ENCODE measurements at regions not wholly inside any gene's neighbourhood (a gene's known extent, or its start where the extent isn't known, plus 50 kb on each side); places are given as distances from the start of the nearest gene placed in this dataset.
"Not testable (repeated sequence)": the region's sequence is repeated elsewhere in the genome, so short reads cannot be mapped to it uniquely, and the experiment has no call there.

- H3K4me3 ChIP-seq (ENCODE audit: control insufficient read depth, low read depth, low read length), result no peak overlapping the region
Observed at GRCh38 chr3:177694951-177695350, 497.7 kb upstream of the TBL1XR1 start.

GRCh38 chr3:177700117-177700516 is 502.8 kb upstream of the TBL1XR1 start:
- no peak for TF ChIP-seq CTCF (IDR thresholded peaks at IDR 0.05; ENCODE audit: control insufficient read depth, insufficient read depth, low read depth, low read length, missing control alignments)
- no peak overlapping the region for H3K4me3 ChIP-seq (ENCODE audit: control insufficient read depth, low read depth, low read length)
- no peak for DNase-seq (ENCODE audit: low read depth)

More at GRCh38 chr3:177694951-177695350, 497.7 kb upstream of the TBL1XR1 start:
- no peak for TF ChIP-seq CTCF (IDR thresholded peaks at IDR 0.05; ENCODE audit: control insufficient read depth, insufficient read depth, low read depth, low read length, missing control alignments)
- DNase-seq (ENCODE audit: low read depth), result no peak

- H3K4me3 ChIP-seq (ENCODE audit: control insufficient read depth, low read depth, low read length), result no peak overlapping the region
- DNase-seq (ENCODE audit: low read depth), result no peak
- no peak for TF ChIP-seq CTCF (IDR thresholded peaks at IDR 0.05; ENCODE audit: control insufficient read depth, insufficient read depth, low read depth, low read length, missing control alignments)
Observed at GRCh38 chr3:177703788-177704187, 506.5 kb upstream of the TBL1XR1 start.

GRCh38 chr3:177705976-177706823 is 508.9 kb upstream of the TBL1XR1 start:
- DNase-seq (ENCODE audit: low read depth), result no peak
- no peak for TF ChIP-seq CTCF (IDR thresholded peaks at IDR 0.05; ENCODE audit: control insufficient read depth, insufficient read depth, low read depth, low read length, missing control alignments)
- no peak overlapping the region for H3K4me3 ChIP-seq (ENCODE audit: control insufficient read depth, low read depth, low read length)

GRCh38 chr3:177709470-177709869 is 512.2 kb upstream of the TBL1XR1 start:
- H3K4me3 ChIP-seq (ENCODE audit: control insufficient read depth, low read depth, low read length); DNase-seq (ENCODE audit: low read depth): not testable (repeated sequence)

- H3K4me3 ChIP-seq (ENCODE audit: control insufficient read depth, low read depth, low read length), result no peak overlapping the region
- no peak for DNase-seq (ENCODE audit: low read depth)
- TF ChIP-seq CTCF (IDR thresholded peaks at IDR 0.05; ENCODE audit: control insufficient read depth, insufficient read depth, low read depth, low read length, missing control alignments), result no peak
Observed at GRCh38 chr3:177710506-177710905, 513.2 kb upstream of the TBL1XR1 start.

GRCh38 chr3:177711637-177712036 is 514.4 kb upstream of the TBL1XR1 start:
- H3K4me3 ChIP-seq (ENCODE audit: control insufficient read depth, low read depth, low read length), result no peak overlapping the region
- DNase-seq (ENCODE audit: low read depth), result no peak
- TF ChIP-seq CTCF (IDR thresholded peaks at IDR 0.05; ENCODE audit: control insufficient read depth, insufficient read depth, low read depth, low read length, missing control alignments), result no peak
